ENCODE measurements at regions not wholly inside any gene's neighbourhood (a gene's known extent, or its start where the extent isn't known, plus 50 kb on each side); places are given as distances from the start of the nearest gene placed in this dataset.

DNA sequence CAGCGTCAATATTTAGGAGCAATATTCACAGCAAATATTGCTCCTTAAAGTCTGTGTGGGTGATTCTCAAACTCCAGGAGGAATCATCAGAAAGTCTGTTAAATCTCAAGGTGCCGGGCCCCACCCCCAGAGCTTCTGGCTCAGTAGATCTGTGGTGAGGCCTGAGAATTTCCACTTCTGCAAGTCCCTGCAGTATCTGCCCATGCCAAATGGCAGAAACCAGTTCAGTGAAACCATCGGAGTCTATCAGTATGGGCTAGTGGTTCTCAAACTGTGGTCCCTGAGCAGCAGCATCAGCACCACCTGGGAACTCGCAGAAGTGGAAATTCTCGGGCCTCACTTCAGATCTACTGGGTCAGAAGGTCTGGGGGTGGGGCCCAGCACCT lies 202.9 kb downstream of the SLC4A3 start:
- H3K27ac ChIP-seq = no peak overlapping the region
- no peaks in the 10 kb centered on the region for H3K4me1 ChIP-seq
- H3K4me3 ChIP-seq = no peak overlapping the region
- WGBS, 2 donors = 94 to 96% methylated on average over 5 of the region's 5 CpGs
- TF ChIP-seq CTCF (IDR thresholded peaks at IDR 0.05) = no peak
- no peak for TF ChIP-seq EP300 (IDR thresholded peaks at IDR 0.05)
- TF ChIP-seq POLR2A (IDR thresholded peaks at IDR 0.05) = no peak
- H3K27me3 ChIP-seq = no peaks in the 10 kb centered on the region
- no peak for DNase-seq (ENCODE audit: low spot score in 2 of 2)
- H3K36me3 ChIP-seq = no peaks in the 10 kb centered on the region
- H3K9me3 ChIP-seq = no peaks in the 10 kb centered on the region

- Histone ChIP-seq H3K4me1 (no peaks in the 10 kb centered on the region), H3K27ac (no peak overlapping the region), H3K36me3 (no peaks in the 10 kb centered on the region), H3K27me3 (no peaks in the 10 kb centered on the region), H3K9me3 (no peaks in the 10 kb centered on the region), H3K4me3 (no peak overlapping the region)
- no peak for DNase-seq (ENCODE audit: low spot score in 2 of 2)
- WGBS, 2 donors = 89 to 91% methylated on average over 2 of the region's 2 CpGs
- TF ChIP-seq EP300 (IDR thresholded peaks at IDR 0.05) = no peak
- TF ChIP-seq POLR2A (IDR thresholded peaks at IDR 0.05) = no peak
- TF ChIP-seq CTCF (IDR thresholded peaks at IDR 0.05) = no peak
Observed at GRCh38 chr2:219831957-219832356, 204.5 kb downstream of the SLC4A3 start.

- 100% methylated on average over 1 of the region's 1 CpG for WGBS, 2 donors
- Histone ChIP-seq H3K27ac (no peak overlapping the region), H3K27me3 (no peaks in the 10 kb centered on the region), H3K36me3 (no peaks in the 10 kb centered on the region), H3K4me1 (no peaks in the 10 kb centered on the region), H3K9me3 (no peaks in the 10 kb centered on the region), H3K4me3 (no peak overlapping the region)
- TF ChIP-seq EP300 (IDR thresholded peaks at IDR 0.05) (no peak), CTCF (IDR thresholded peaks at IDR 0.05) (no peak), POLR2A (IDR thresholded peaks at IDR 0.05) (no peak)
- DNase-seq (ENCODE audit: low spot score in 2 of 2) = no peak
Observed at GRCh38 chr2:219832904-219833303, 205.5 kb downstream of the SLC4A3 start.

DNA sequence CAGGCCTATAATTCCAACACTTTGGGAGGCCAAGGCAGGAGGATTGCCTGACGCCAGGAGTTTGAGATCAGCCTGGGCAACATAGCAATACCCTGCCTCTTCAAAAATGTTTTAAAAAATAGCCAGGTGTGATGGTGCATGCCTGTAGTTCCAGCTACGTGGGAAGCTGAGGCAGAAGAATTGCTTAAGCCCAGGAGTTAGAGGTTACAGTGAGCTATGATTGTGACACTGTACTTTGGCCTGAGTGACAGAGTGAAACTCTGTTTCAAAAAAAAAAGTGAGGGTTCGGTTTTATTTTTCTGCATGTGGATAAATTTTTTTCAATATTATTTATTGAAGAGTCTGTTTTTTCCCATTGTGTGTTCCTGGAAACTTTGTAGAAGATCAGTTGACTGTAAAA lies 208.1 kb downstream of the SLC4A3 start:
- DNase-seq (ENCODE audit: low spot score in 2 of 2) = no peak
- H3K27me3 ChIP-seq = no peaks in the 10 kb centered on the region
- TF ChIP-seq POLR2A (IDR thresholded peaks at IDR 0.05) = no peak
- TF ChIP-seq CTCF (IDR thresholded peaks at IDR 0.05) = no peak
- TF ChIP-seq EP300 (IDR thresholded peaks at IDR 0.05) = no peak
- no peaks in the 10 kb centered on the region for H3K36me3 ChIP-seq
- 87 to 93% methylated on average over 3 of the region's 3 CpGs for WGBS, 2 donors
- H3K9me3 ChIP-seq = no peaks in the 10 kb centered on the region
- no peak overlapping the region for H3K27ac ChIP-seq
- no peaks in the 10 kb centered on the region for H3K4me1 ChIP-seq
- no peak overlapping the region for H3K4me3 ChIP-seq

DNA sequence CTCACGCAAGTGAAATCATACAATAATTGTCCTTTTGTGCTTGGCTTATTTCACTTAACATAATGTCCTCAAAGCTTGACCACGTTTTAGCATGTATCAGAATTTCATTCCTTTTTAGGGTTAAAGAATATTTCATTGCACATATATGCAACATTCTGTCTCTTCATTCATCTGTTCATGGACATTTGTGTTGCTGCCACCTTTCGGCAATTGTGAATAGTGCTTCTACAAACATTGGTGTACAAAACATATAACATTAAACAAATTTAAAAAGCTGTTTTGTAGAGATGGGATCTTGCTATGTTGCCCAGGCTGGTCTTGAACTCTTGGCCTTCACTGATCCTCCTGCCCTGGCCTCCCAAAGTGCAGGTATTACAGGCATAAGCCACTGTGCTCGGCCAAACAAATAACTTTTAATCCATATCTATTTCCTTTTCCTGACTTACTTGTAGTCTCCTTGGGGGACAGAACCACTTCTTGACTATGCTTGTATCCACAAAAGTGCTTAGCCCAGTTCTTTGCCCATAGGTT lies 209.3 kb downstream of the SLC4A3 start:
- Histone ChIP-seq H3K36me3 (no peaks in the 10 kb centered on the region), H3K4me1 (no peaks in the 10 kb centered on the region), H3K4me3 (no peak overlapping the region), H3K27ac (no peak overlapping the region), H3K27me3 (no peaks in the 10 kb centered on the region), H3K9me3 (no peaks in the 10 kb centered on the region)
- peak in 2 of 5 experiments; percentile 6 to 15 for TF ChIP-seq CTCF (IDR thresholded peaks at IDR 0.05)
- no peak for TF ChIP-seq POLR2A (IDR thresholded peaks at IDR 0.05)
- no peak for TF ChIP-seq EP300 (IDR thresholded peaks at IDR 0.05)
- WGBS, 2 donors = 57 to 59% methylated on average over 4 of the region's 4 CpGs
- DNase-seq (ENCODE audit: low spot score in 2 of 2) = peak in 1 of 2 donors; percentile 44
